ENCODE measurements at regions not wholly inside any gene's neighbourhood (a gene's known extent, or its start where the extent isn't known, plus 50 kb on each side); places are given as distances from the start of the nearest gene placed in this dataset.

DNA sequence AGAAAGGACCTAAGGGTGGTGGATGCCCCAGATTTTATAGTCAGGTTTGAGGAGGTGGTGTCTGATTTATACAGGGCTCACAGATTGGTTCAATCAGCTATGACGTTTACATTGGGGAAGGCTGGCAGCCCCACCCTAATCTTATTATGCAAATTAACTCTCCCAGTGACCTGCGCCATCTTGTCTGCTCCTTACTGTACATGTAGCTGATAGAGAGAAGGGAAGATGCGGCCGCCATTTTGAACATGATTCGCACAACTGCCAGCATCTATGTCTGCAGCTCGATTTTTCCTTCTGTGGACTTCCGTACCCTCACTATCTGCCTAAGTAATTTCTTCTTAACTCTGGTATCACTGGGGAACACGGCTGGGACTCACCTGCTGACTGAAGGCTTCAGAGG lies 619.0 kb upstream of the DPP6 start:
- Histone ChIP-seq H3K4me3 (no peak overlapping the region), H3K27ac (no peak overlapping the region), H3K9me3 (peaks cover 0 to 4% (median 0%) of the 10 kb centered on the region in 4 donors), H3K36me3 (no peaks in the 10 kb centered on the region), H3K4me1 (no peaks in the 10 kb centered on the region), H3K27me3 (no peaks in the 10 kb centered on the region)
- 87 to 90% (median 89%) methylated on average over 8 of the region's 8 CpGs for WGBS, 5 donors
- TF ChIP-seq POLR2AphosphoS5 (IDR thresholded peaks at IDR 0.05) = no peak
- no peak for TF ChIP-seq POLR2A (IDR thresholded peaks at IDR 0.05)
- no peak for TF ChIP-seq CTCF (IDR thresholded peaks at IDR 0.05)
- no peak for TF ChIP-seq EP300 (IDR thresholded peaks at IDR 0.05)
- DNase-seq = no peak
- intact Hi-C loops (cut with DNase I; ENCODE audit: low total_unique reads) = no loop called here

- Histone ChIP-seq H3K27me3 (no peaks in the 10 kb centered on the region), H3K9me3 (peaks cover 0 to 9% (median 0%) of the 10 kb centered on the region in 4 donors), H3K36me3 (no peaks in the 10 kb centered on the region), H3K4me1 (peaks cover 0 to 12% (median 0%) of the 10 kb centered on the region in 4 donors), H3K27ac (no peak overlapping the region), H3K4me3 (no peak overlapping the region)
- WGBS, 5 donors = 61 to 87% (median 77%) methylated on average over 5 of the region's 5 CpGs
- no peak for DNase-seq
- intact Hi-C loops (cut with DNase I; ENCODE audit: low total_unique reads) = no loop called here
- TF ChIP-seq EP300 (IDR thresholded peaks at IDR 0.05) = no peak
- no peak for TF ChIP-seq POLR2A (IDR thresholded peaks at IDR 0.05)
- TF ChIP-seq POLR2AphosphoS5 (IDR thresholded peaks at IDR 0.05) = no peak
- no peak for TF ChIP-seq CTCF (IDR thresholded peaks at IDR 0.05)
Observed at GRCh38 chr7:153440715-153441114, 611.5 kb upstream of the DPP6 start.

DNA sequence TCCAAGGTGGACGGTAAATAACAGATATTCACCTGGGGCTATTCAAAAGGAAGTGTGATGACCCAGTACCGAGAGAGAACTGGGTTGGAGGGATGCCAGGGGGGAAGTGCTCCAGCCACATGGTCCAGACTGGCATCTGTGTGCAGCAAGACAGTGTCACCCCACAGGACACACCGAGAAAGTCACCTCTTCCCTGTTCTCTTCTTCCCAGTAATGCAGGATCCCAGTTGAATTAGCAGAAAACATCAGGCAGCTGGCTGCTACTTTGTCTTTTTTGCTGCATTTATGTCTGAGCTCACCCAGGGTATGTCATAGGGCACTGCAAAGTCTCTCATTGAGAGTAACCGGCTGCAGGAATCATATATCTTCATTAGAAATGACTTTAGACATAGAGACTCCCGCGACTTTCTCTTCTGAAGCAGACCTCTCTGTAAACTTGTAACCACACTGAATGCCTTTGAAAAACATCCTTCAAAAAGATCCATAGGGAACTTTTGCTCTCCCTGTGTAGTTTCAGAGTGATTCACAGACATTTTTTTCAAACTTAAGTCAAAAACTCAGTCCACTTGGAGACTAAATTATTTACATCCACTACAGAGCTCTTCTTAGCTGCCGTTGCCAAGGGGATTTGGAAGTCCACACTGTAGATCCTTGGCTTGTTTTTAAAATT lies 609.0 kb upstream of the DPP6 start:
- intact Hi-C loops (cut with DNase I; ENCODE audit: low total_unique reads) = no loop called here
- TF ChIP-seq POLR2AphosphoS5 (IDR thresholded peaks at IDR 0.05) (no peak), POLR2A (IDR thresholded peaks at IDR 0.05) (no peak), EP300 (IDR thresholded peaks at IDR 0.05) (no peak), CTCF (IDR thresholded peaks at IDR 0.05) (no peak)
- no peak overlapping the region for H3K27ac ChIP-seq
- DNase-seq = peak in 1 of 2 donors; percentile 67
- H3K4me3 ChIP-seq = no peak overlapping the region
- WGBS, 5 donors = 43 to 68% (median 53%) methylated on average over 6 to 7 of the region's 7 CpGs
- peaks cover 0 to 9% (median 0%) of the 10 kb centered on the region in 4 donors for H3K9me3 ChIP-seq
- no peaks in the 10 kb centered on the region for H3K36me3 ChIP-seq
- no peaks in the 10 kb centered on the region for H3K27me3 ChIP-seq
- H3K4me1 ChIP-seq = peaks cover 0 to 12% (median 0%) of the 10 kb centered on the region in 4 donors

DNA sequence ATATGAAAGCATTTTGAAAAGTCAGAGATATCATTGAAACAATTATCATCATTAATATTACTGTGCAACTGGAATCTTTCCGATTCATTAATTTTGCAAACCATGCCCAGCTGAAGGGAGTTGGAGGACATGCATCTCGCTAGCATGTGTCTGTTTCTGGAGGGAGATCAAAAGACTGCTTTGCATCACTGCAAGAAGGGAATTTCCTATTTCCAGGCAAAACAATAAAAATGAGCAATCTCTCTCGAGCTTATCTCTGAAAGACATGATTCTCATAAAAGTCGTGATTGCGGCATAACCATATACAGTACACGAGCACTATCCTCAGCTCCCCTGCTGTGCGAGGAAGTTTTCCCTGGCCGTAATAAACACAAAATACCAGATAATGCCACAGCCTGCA lies 607.6 kb upstream of the DPP6 start:
- intact Hi-C loops (cut with DNase I; ENCODE audit: low total_unique reads) = no loop called here
- Histone ChIP-seq H3K27me3 (no peaks in the 10 kb centered on the region), H3K27ac (no peak overlapping the region), H3K36me3 (no peaks in the 10 kb centered on the region), H3K4me1 (peaks cover 0 to 12% (median 0%) of the 10 kb centered on the region in 4 donors), H3K4me3 (no peak overlapping the region), H3K9me3 (peaks cover 0 to 9% (median 0%) of the 10 kb centered on the region in 4 donors)
- peak in 1 of 2 donors; percentile 28 for DNase-seq
- 84 to 91% (median 85%) methylated on average over 8 of the region's 8 CpGs for WGBS, 5 donors
- no peak for TF ChIP-seq CTCF (IDR thresholded peaks at IDR 0.05)
- TF ChIP-seq EP300 (IDR thresholded peaks at IDR 0.05) = no peak
- no peak for TF ChIP-seq POLR2AphosphoS5 (IDR thresholded peaks at IDR 0.05)
- no peak for TF ChIP-seq POLR2A (IDR thresholded peaks at IDR 0.05)
